H1 (cell line): ENCODE measurements at regions not wholly inside any gene's neighbourhood (a gene's known extent, or its start where the extent isn't known, plus 50 kb on each side); places are given as distances from the start of the nearest gene placed in this dataset.

Experiments used
- CTCF ChIA-PET: fragments of 300-600 bp; sonication (Branson Sonifier 250); formaldehyde crosslinking; loops from one replicate; lab custom pipeline; 2021; ENCODE audit not compliant: partially characterized antibody; lab: Charles Lee
- POLR2A ChIA-PET: fragments of 300-600 bp; sonication (Branson Sonifier 250); formaldehyde crosslinking; loops from one replicate; lab custom pipeline; 2021; ENCODE audit warnings: inconsistent platforms; ENCODE audit not compliant: partially characterized antibody; lab: Charles Lee
- DNase-seq, 2 experiments: peaks; one replicate each; pipeline versions ENCODE4 v3.0.0 to v3.0.0-alpha.2; 2010 to 2022; ENCODE audit warnings: low spot score in 2 of 2, low read depth in 1 of 2, mixed read lengths in 1 of 2
- FAIRE-seq: peaks from 2 replicates; lab custom pipeline; 2011; peaks lifted over from hg19 to GRCh38; lab: Jason Lieb, UNC
- H2AFZ ChIP-seq: 2 replicates; pipeline ENCODE4 v1.8.1; 2012; ENCODE audit warnings: low read length, inconsistent platforms
- H2AK5ac ChIP-seq: 2 replicates; pipeline ENCODE4 v1.6.1; 2013; ENCODE audit warnings: low read depth, low read length
- H2BK120ac ChIP-seq: replicated peaks from 2 replicates; pipeline ENCODE3; 2013; ENCODE audit warnings: low read depth, low read length, inconsistent platforms
- H2BK12ac ChIP-seq: 2 replicates; pipeline ENCODE4 v1.6.1; 2013; ENCODE audit warnings: low read depth, low read length
- H2BK15ac ChIP-seq: 2 replicates; pipeline ENCODE4 v1.6.1; 2013; ENCODE audit warnings: low read length
- H2BK20ac ChIP-seq: 2 replicates; pipeline ENCODE4 v1.6.1; 2013; ENCODE audit warnings: low read length
- H2BK5ac ChIP-seq: 2 replicates; pipeline ENCODE4 v1.6.1; 2013; ENCODE audit warnings: low read depth, low read length
- H3K14ac ChIP-seq: 2 replicates; pipeline ENCODE4 v1.6.1; 2013; ENCODE audit warnings: inconsistent platforms; ENCODE audit not compliant: insufficient read length
- H3K18ac ChIP-seq: 2 replicates; pipeline ENCODE4 v1.6.1; 2013; ENCODE audit warnings: low read length; ENCODE audit errors: extremely low read depth
- H3K23ac ChIP-seq: 2 replicates; pipeline ENCODE4 v1.6.1; 2013; ENCODE audit warnings: inconsistent platforms; ENCODE audit not compliant: insufficient read length
- H3K23me2 ChIP-seq: 2 replicates; pipeline ENCODE4 v1.6.1; 2013; ENCODE audit warnings: low read depth, low read length
- H3K27ac ChIP-seq: 2 replicates; pipeline ENCODE4 v1.6.1; 2011; ENCODE audit warnings: low read depth, low read length, inconsistent platforms
- H3K27me3 ChIP-seq, 4 experiments: replicated peaks in 1 of 4; 1 replicate in 1 of 4; 2 replicates in 3 of 4; pipeline versions ENCODE4 v1.6.1 to v1.8.1; 2011 to 2013; ENCODE audit warnings: low read length in 3 of 4, mild to moderate bottlenecking in 3 of 4, inconsistent platforms in 2 of 4, mixed read lengths in 2 of 4, moderate library complexity in 1 of 4; ENCODE audit not compliant: control insufficient read depth in 3 of 4, insufficient read depth in 3 of 4; ENCODE audit errors: extremely low read depth in 1 of 4
- H3K36me3 ChIP-seq, 4 experiments: 2 replicates each; pipeline versions ENCODE4 v1.6.1 to v1.8.1; 2011 to 2013; ENCODE audit warnings: mild to moderate bottlenecking in 4 of 4, low read length in 3 of 4, moderate library complexity in 2 of 4, control low read depth in 1 of 4, inconsistent platforms in 1 of 4; ENCODE audit not compliant: insufficient read depth in 4 of 4, control insufficient read depth in 2 of 4
- H3K4ac ChIP-seq: replicated peaks from 2 replicates; pipeline ENCODE3; 2013; ENCODE audit warnings: low read length, low read depth, mixed read lengths, inconsistent platforms; ENCODE audit not compliant: insufficient read length
- H3K4me1 ChIP-seq, 4 experiments: replicated peaks in 1 of 4; 1 replicate in 1 of 4; 2 replicates in 3 of 4; pipeline versions ENCODE4 v1.6.1 to v1.8.1; 2011 to 2013; ENCODE audit warnings: low read length in 3 of 4, inconsistent platforms in 2 of 4, mixed read lengths in 1 of 4; ENCODE audit not compliant: insufficient read depth in 4 of 4, control insufficient read depth in 3 of 4
- H3K4me2 ChIP-seq, 2 experiments: 2 replicates each; pipeline versions ENCODE4 v1.6.1 to v1.8.1; 2011 to 2013; ENCODE audit warnings: low read depth in 2 of 2, low read length in 2 of 2, control low read depth in 1 of 2, inconsistent platforms in 1 of 2, mild to moderate bottlenecking in 1 of 2; ENCODE audit not compliant: insufficient read depth in 1 of 2
- H3K4me3 ChIP-seq, 4 experiments: fragments of 200-600, 300-600 bp in 1 of 4; sonication (generic), shearing (Covaris generic), sonication (Bioruptor Twin) in 1 of 4; 2 replicates each; pipeline versions ENCODE4 v1.5.1 to v1.8.1; 2011 to 2016; ENCODE audit warnings: low read length in 4 of 4, low read depth in 3 of 4, control low read depth in 2 of 4, inconsistent platforms in 2 of 4, mild to moderate bottlenecking in 2 of 4, mixed read lengths in 1 of 4, moderate library complexity in 1 of 4; ENCODE audit not compliant: insufficient read depth in 2 of 4; ENCODE audit errors: extremely low read depth in 1 of 4
- H3K56ac ChIP-seq: replicated peaks from 2 replicates; pipeline ENCODE3; 2013; ENCODE audit warnings: low read depth, mild to moderate bottlenecking, mixed read lengths, low read length, inconsistent platforms; ENCODE audit not compliant: insufficient read length
- H3K79me1 ChIP-seq: 2 replicates; pipeline ENCODE4 v1.6.1; 2013; ENCODE audit warnings: low read depth, low read length, control low read depth
- H3K79me2 ChIP-seq, 2 experiments: 2 replicates each; pipeline versions ENCODE4 v1.6.1 to v1.8.1; 2012 to 2013; ENCODE audit warnings: low read length in 2 of 2, mild to moderate bottlenecking in 2 of 2, inconsistent platforms in 1 of 2; ENCODE audit not compliant: insufficient read depth in 2 of 2, control insufficient read depth in 1 of 2
- H3K9ac ChIP-seq, 4 experiments: replicated peaks in 1 of 4; 1 replicate in 1 of 4; 2 replicates in 3 of 4; pipeline versions ENCODE4 v1.6.1 to v1.8.1; 2011 to 2013; ENCODE audit warnings: low read depth in 3 of 4, low read length in 3 of 4, control low read depth in 2 of 4, mild to moderate bottlenecking in 2 of 4, moderate library complexity in 2 of 4, inconsistent platforms in 1 of 4; ENCODE audit errors: extremely low read depth in 1 of 4
- H3K9me3 ChIP-seq, 2 experiments: 2 replicates each; pipeline versions ENCODE4 v1.6.1 to v1.8.1; 2012 to 2013; ENCODE audit warnings: mild to moderate bottlenecking in 2 of 2, moderate library complexity in 2 of 2, control low read depth in 1 of 2, inconsistent platforms in 1 of 2, low read depth in 1 of 2, low read length in 1 of 2, mixed read lengths in 1 of 2; ENCODE audit not compliant: insufficient read depth in 2 of 2
- H4K20me1 ChIP-seq, 2 experiments: replicated peaks in 1 of 2; 2 replicates each; pipeline versions ENCODE3 to v1.8.1; 2011 to 2013; ENCODE audit warnings: inconsistent platforms in 2 of 2, low read length in 2 of 2, mild to moderate bottlenecking in 1 of 2; ENCODE audit not compliant: insufficient read depth in 2 of 2, control insufficient read depth in 1 of 2
- H4K5ac ChIP-seq: 2 replicates; pipeline ENCODE4 v1.6.1; 2013; ENCODE audit warnings: low read length, low read depth, mixed read lengths, inconsistent platforms; ENCODE audit not compliant: insufficient read length
- H4K8ac ChIP-seq: 2 replicates; pipeline ENCODE4 v1.8.0; 2013; ENCODE audit warnings: mild to moderate bottlenecking, moderate library complexity, low read length, inconsistent platforms; ENCODE audit not compliant: insufficient read depth; ENCODE audit errors: extremely low read depth
- H4K91ac ChIP-seq: replicated peaks from 2 replicates; pipeline ENCODE3; 2013; ENCODE audit warnings: low read length, mixed read lengths, inconsistent platforms; ENCODE audit not compliant: insufficient read length
- CHD2 ChIP-seq: IDR thresholded peaks from 2 replicates; pipeline ENCODE4 v1.6.1; 2012; ENCODE audit warnings: low read length, improper control_type of control experiment
- CREB1 ChIP-seq: IDR thresholded peaks from 2 replicates; pipeline ENCODE4 v1.6.1; 2012; ENCODE audit warnings: inconsistent platforms
- FOSL1 ChIP-seq: IDR thresholded peaks from 2 replicates; pipeline ENCODE4 v1.6.1; 2011; ENCODE audit warnings: mild to moderate bottlenecking, low read depth, low read length, moderate library complexity; ENCODE audit not compliant: insufficient read depth
- KDM1A ChIP-seq: fragments of 200-600, 300-600 bp; sonication (generic); IDR thresholded peaks from 2 replicates; pipeline ENCODE4 v1.7.1; 2016; ENCODE audit warnings: mild to moderate bottlenecking, low read length, borderline replicate concordance
- RFX5 ChIP-seq: IDR thresholded peaks from 2 replicates; pipeline ENCODE4 v1.6.1; 2011; ENCODE audit warnings: low read depth, low read length, improper control_type of control experiment, borderline replicate concordance
- RNF2 ChIP-seq: fragments of 200-900, 300-1000 bp; sonication (generic); IDR thresholded peaks from 2 replicates; pipeline ENCODE4 v1.7.1; 2016; ENCODE audit warnings: borderline replicate concordance, low read depth, mild to moderate bottlenecking, antibody characterized with exemption, low read length; ENCODE audit not compliant: poor library complexity, severe bottlenecking; ENCODE audit errors: missing control alignments
- SIX5 ChIP-seq: IDR thresholded peaks from 2 replicates; pipeline ENCODE4 v1.6.1; 2011; ENCODE audit warnings: mild to moderate bottlenecking, low read depth, low read length
- TCF12 ChIP-seq: IDR thresholded peaks from 2 replicates; pipeline ENCODE4 v1.6.1; 2011; ENCODE audit warnings: low read depth, mild to moderate bottlenecking, low read length
- WGBS, 2 experiments: shearing (Covaris generic) in 1 of 2; methylation state at CpG; one replicate each; pipeline versions ENCODE4 v1.1.6 to v1.1.7; 2013 to 2015; ENCODE audit warnings: low lambda C conversion rate in 2 of 2, mixed read lengths in 2 of 2, inconsistent platforms in 1 of 2, low coverage in 1 of 2, missing lambda C conversion rate in 1 of 2; ENCODE audit not compliant: insufficient replicate concordance in 2 of 2, insufficient coverage in 1 of 2, insufficient read length in 1 of 2; ENCODE audit errors: extremely low coverage in 1 of 2, missing lambda C conversion rate in 1 of 2; 5-methylcytosine and 5-hydroxymethylcytosine counted together
- TF ChIP-seq, protein P1 (sequence below): IDR thresholded peaks from 2 replicates; pipeline ENCODE4 v1.6.1; 2012; ENCODE audit warnings: inconsistent platforms

- Histone ChIP-seq H2AK5ac (no peak overlapping the region), H3K4me2 (no peak overlapping the region)
- POLR2A ChIA-PET = no interaction called here
These were observed 500.0 kb downstream of the TFAP2B start for GRCh38 chr6:51318674-51319073.

More at GRCh38 chr6:51318674-51319073, 500.0 kb downstream of the TFAP2B start:
- no peak overlapping the region for H4K5ac ChIP-seq
- no peak overlapping the region for H3K56ac ChIP-seq
- no peak overlapping the region for H2BK120ac ChIP-seq
- no peak overlapping the region for H3K9ac ChIP-seq
- H4K8ac ChIP-seq = no peak overlapping the region
- no peak overlapping the region for H3K4me3 ChIP-seq
- no peaks in the 10 kb centered on the region for H4K20me1 ChIP-seq
- H2BK20ac ChIP-seq = no peak overlapping the region
- H2BK5ac ChIP-seq = no peak overlapping the region
- no peaks in the 10 kb centered on the region for H3K79me2 ChIP-seq
- 0 out of 7 replicates have a peak, but pooled peaks cover 0 to 2% (median 0%) of the 10 kb centered on the region in 4 experiments for H3K4me1 ChIP-seq
- H3K14ac ChIP-seq = no peak overlapping the region
- H2AFZ ChIP-seq = no peak overlapping the region
- no peak overlapping the region for H3K23ac ChIP-seq
- H3K36me3 ChIP-seq = no peaks in the 10 kb centered on the region
- H3K4ac ChIP-seq = no peak overlapping the region
- no peak overlapping the region for H4K91ac ChIP-seq
- no peak overlapping the region for H2BK12ac ChIP-seq
- H3K18ac ChIP-seq = no peak overlapping the region
- 58% methylated on average over 5 of the region's 5 CpGs; no CpG with 5 or more reads in 1 of the 2 experiments for WGBS, 2 experiments
- no peaks in the 10 kb centered on the region for H3K9me3 ChIP-seq
- H3K27ac ChIP-seq = no peak overlapping the region
- FAIRE-seq = no peak
- no peaks in the 10 kb centered on the region for H3K79me1 ChIP-seq
- CTCF ChIA-PET = no interaction called here
- no peaks in the 10 kb centered on the region for H3K27me3 ChIP-seq
- H2BK15ac ChIP-seq = no peak overlapping the region
- TF ChIP-seq, protein P1, sequence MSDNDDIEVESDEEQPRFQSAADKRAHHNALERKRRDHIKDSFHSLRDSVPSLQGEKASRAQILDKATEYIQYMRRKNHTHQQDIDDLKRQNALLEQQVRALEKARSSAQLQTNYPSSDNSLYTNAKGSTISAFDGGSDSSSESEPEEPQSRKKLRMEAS = no peak
- TF ChIP-seq CREB1 (no peak), SIX5 (no peak), CHD2 (no peak), RFX5 (no peak), TCF12 (no peak), FOSL1 (no peak), KDM1A (no peak), RNF2 (no peak)
- no peaks in the 10 kb centered on the region for H3K23me2 ChIP-seq
- no peak for DNase-seq
